Activated T-helper 1 cell treated with anti-CD3 and anti-CD28 coated beads, Interleukin-12 subunit alpha, Interleukin-12 subunit beta, Interleukin-2, Interleukin-4 antibody, amounts not matched to agents 30 ng/mL and 10 ng/mL and 1 ng/mL, durations not matched to agents 14 hours and 24 hours and 36 hours (primary cell): ENCODE measurements at regions not wholly inside any gene's neighbourhood (a gene's known extent, or its start where the extent isn't known, plus 50 kb on each side); places are given as distances from the start of the nearest gene placed in this dataset.

Experiments
- DNase-seq: peaks from one replicate; pipeline ENCODE4 v3.0.0; 2021; ENCODE audit warnings: low spot score
- H3K27ac Mint-ChIP-seq: one replicate; pipeline ENCODE4 v1.8.0; 2021; ENCODE audit warnings: mild to moderate bottlenecking, mixed read lengths
- H3K27me3 Mint-ChIP-seq: one replicate; pipeline ENCODE4 v1.8.0; 2022; ENCODE audit warnings: mild to moderate bottlenecking, moderate library complexity, mixed read lengths; ENCODE audit not compliant: insufficient read depth
- H3K36me3 Mint-ChIP-seq: one replicate; pipeline ENCODE4 v1.8.0; 2021; ENCODE audit warnings: low read depth, mixed read lengths
- H3K4me1 Mint-ChIP-seq: one replicate; pipeline ENCODE4 v1.8.0; 2021; ENCODE audit warnings: low read depth, mixed read lengths
- H3K4me3 Mint-ChIP-seq: one replicate; pipeline ENCODE4 v1.8.0; 2021; ENCODE audit warnings: mild to moderate bottlenecking, moderate library complexity, mixed read lengths
- H3K9me3 Mint-ChIP-seq: one replicate; pipeline ENCODE4 v1.8.0; 2021; ENCODE audit warnings: mixed read lengths
- intact Hi-C: fragments of 100-400 bp; cut with micrococcal nuclease; formaldehyde crosslinking; loops from one replicate; pipeline ENCODE4 v1.15.1; 2024

DNA sequence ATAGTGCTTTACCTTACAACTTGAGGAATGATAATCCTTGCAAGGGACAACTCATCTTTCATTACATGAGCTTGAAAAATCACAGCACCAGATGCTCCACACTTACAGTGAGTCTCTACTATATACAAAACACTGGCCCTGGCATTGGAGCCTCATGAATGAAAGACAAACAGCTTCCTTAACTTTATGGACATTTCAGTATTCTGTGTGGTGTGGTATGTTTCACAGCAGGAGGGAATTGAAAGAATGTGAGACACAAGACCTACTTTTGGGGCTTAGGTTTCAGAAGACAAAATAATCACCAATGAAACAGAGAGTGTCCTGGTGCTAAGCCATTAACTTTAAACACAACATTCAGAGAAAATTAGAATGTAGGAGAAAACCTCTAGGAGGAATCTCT, 1249.6 kb downstream of the XPNPEP1 start:
- Mint-ChIP-seq H3K27me3 (no peaks in the 10 kb centered on the region), H3K9me3 (peaks cover 5% of the 10 kb centered on the region), H3K4me3 (no peak overlapping the region), H3K27ac (no peak overlapping the region), H3K36me3 (no peaks in the 10 kb centered on the region), H3K4me1 (no peaks in the 10 kb centered on the region)
- no peak for DNase-seq
- intact Hi-C loops, result no loop called here

DNA sequence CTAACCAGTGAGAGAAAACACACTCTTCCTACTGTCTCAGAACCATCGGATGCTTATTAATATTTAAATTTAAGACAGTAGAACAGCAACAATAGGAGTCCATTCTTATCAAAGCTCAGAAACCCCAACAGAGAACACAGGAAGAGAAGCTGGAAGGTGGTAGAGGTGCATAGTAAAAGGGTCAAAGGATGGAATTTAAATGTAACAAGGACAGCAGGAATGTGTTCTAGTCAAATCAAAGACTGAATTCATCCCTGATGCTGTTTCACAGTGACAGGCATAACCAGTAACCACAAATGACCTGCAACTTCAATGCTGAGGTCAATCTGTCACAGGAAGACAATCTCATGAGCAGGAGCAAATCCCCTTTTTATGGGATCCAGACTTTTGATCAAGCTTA, 1259.7 kb downstream of the XPNPEP1 start:
- Mint-ChIP-seq H3K9me3 (peaks cover 4% of the 10 kb centered on the region), H3K27me3 (no peaks in the 10 kb centered on the region), H3K4me3 (no peak overlapping the region), H3K36me3 (no peaks in the 10 kb centered on the region), H3K27ac (no peak overlapping the region), H3K4me1 (no peaks in the 10 kb centered on the region)
- intact Hi-C loops, result no loop called here
- DNase-seq, result no peak

DNA sequence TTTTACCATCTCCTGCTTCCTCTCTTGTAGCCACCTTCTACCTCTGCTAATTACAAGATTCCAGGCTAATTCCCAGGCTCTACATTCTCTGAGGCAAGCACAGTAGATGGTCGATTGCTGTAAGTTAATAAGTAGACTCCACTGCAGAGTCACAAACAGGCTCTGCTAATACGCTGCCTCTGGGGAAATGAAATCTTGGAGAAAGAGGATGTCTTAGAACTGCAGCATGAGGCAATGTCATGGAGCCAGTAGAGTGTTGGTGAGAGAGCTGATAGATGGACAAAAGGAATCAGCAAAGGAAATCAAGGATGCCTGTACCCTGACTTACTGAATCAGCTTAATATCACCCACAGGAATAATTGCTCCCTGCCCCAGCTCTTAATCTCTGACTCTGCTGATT, 1260.3 kb downstream of the XPNPEP1 start:
- no peaks in the 10 kb centered on the region for H3K27me3 Mint-ChIP-seq
- no peak overlapping the region for H3K4me3 Mint-ChIP-seq
- no peak for DNase-seq
- H3K27ac Mint-ChIP-seq, result no peak overlapping the region
- peaks cover 4% of the 10 kb centered on the region for H3K9me3 Mint-ChIP-seq
- no peaks in the 10 kb centered on the region for H3K36me3 Mint-ChIP-seq
- intact Hi-C loops, result no loop called here
- no peaks in the 10 kb centered on the region for H3K4me1 Mint-ChIP-seq

DNA sequence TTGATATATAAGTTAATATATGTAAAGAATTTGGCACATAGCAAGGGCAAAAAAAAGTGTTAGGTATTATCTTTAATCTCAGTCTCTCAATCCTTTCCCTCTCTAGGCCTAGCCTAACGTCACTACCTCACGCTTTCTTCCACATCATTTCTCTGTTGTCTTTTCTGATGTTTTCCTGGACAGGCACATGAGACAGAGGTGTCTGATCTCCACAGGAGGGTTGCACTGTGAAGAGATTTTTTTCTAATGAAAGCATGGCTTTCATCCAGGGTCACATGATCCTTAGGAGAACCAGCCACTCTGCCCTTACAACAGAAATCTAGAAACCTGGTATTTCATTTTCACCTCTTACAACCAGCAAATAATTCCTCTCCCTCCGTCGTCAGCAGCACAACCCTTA, 1268.3 kb downstream of the XPNPEP1 start:
- Mint-ChIP-seq H3K27ac (no peak overlapping the region), H3K36me3 (no peaks in the 10 kb centered on the region), H3K4me3 (no peak overlapping the region), H3K9me3 (peaks cover 7% of the 10 kb centered on the region), H3K4me1 (no peaks in the 10 kb centered on the region), H3K27me3 (no peaks in the 10 kb centered on the region)
- no peak for DNase-seq
- intact Hi-C loops, result no loop called here

DNA sequence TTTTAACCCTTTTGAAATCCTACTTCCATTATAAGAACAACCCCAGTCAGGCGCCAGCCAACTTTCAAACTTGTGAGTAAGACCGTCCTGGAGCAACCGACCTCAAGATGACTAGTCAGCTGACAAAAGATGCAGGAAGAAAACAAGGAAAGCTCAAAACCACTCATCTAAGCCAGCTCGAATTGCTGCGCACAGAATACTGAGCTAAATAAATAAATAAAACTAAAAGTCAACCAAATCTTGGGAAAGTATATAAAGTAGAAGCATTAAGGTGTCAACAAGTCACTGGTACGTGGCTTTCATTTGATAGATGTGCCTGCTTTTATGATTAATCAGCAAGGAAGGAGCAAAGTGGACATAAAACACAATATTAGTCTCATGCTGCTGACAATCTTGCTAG, 1269.8 kb downstream of the XPNPEP1 start:
- Mint-ChIP-seq H3K4me1 (no peaks in the 10 kb centered on the region), H3K36me3 (no peaks in the 10 kb centered on the region), H3K27ac (no peak overlapping the region), H3K4me3 (no peak overlapping the region), H3K27me3 (no peaks in the 10 kb centered on the region), H3K9me3 (peaks cover 3% of the 10 kb centered on the region)
- DNase-seq, result no peak
- intact Hi-C loops, result no loop called here

DNA sequence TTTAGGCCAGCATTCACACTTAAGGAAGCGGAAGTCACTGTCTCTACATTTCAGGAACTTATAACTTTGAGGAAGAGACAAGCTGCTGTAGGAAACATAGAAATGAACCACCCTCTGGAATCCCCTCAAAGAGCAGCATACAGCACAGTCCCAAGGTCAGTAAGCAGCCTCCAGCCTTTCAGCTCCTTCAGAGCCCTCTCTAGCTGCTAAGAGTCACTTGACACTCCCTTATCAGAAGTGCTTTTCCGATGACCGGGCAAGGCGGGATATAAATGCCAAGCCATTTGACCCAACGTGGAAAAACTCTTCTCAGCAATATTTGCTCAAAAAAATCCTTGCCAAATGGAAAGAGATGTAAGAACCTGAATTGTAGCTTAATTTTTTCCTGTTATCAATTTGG, 1284.3 kb downstream of the XPNPEP1 start:
- intact Hi-C loops, result no loop called here
- Mint-ChIP-seq H3K27ac (no peak overlapping the region), H3K27me3 (no peaks in the 10 kb centered on the region), H3K4me1 (no peaks in the 10 kb centered on the region), H3K36me3 (no peaks in the 10 kb centered on the region), H3K4me3 (no peak overlapping the region), H3K9me3 (peaks cover 8% of the 10 kb centered on the region)
- no peak for DNase-seq

DNA sequence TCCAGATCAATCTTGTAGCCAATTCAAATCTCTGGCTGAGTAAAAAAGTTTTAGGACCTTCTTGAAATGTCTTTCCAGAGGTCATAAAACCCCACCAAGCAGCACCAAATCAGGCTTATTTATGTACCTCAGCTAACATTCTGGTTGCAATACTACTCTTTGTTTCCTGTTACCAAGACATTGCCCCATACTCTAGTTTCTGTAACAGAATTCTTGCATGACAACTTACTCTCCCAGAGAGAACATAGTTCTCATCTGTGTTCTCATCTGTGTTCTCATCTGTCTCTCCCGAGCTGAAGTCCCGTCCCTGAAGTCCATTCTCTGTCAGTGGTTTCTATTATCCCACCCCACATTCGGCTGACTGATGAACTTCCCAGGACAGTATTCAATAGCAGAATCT, 1285.1 kb downstream of the XPNPEP1 start:
- Mint-ChIP-seq H3K27me3 (no peaks in the 10 kb centered on the region), H3K4me3 (no peak overlapping the region), H3K27ac (no peak overlapping the region), H3K36me3 (no peaks in the 10 kb centered on the region), H3K9me3 (peaks cover 10% of the 10 kb centered on the region), H3K4me1 (no peaks in the 10 kb centered on the region)
- DNase-seq, result no peak
- intact Hi-C loops, result no loop called here

DNA sequence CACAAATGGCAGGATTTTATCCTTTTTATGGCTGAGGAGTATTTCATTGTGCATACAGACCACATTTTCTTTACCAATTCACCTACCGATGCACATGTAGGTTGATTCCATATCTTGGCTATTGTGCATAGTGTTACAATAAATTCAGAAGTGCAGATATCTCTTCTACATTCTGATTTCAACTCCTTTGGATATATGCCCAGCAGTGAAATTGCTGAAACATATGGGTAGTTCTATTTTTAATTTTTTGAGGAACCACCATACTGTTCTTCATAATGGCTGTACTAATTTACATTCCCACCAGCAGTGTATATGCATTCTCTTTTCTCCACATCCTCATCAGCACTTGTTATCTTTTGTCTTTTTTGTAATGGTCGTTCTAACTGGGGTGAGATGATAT, 1290.3 kb downstream of the XPNPEP1 start:
- intact Hi-C loops, result no loop called here
- Mint-ChIP-seq H3K27me3 (no peaks in the 10 kb centered on the region), H3K4me1 (no peaks in the 10 kb centered on the region), H3K36me3 (no peaks in the 10 kb centered on the region), H3K9me3 (peaks cover 3% of the 10 kb centered on the region), H3K27ac (no peak overlapping the region), H3K4me3 (no peak overlapping the region)
- no peak for DNase-seq

DNA sequence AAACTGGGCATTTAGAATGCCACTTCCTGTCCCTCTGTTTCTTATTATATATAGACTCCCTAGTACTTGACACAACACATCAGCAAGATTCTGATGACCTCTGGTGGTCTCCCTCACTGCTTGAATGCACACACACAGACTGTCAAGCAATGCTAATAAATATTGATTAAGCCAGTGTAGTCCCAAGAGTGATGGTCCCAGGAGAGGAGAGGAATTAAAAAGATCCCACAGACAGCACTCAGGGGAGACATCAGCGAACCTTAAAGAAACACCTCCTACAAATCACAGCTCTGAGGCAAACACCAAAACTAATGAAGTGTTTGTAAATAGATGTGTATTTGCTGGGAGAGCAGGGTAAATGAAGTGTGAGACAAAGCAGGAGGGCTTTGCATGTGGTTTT, 1291.2 kb downstream of the XPNPEP1 start:
- no peak for DNase-seq
- intact Hi-C loops, result no loop called here
- Mint-ChIP-seq H3K27me3 (no peaks in the 10 kb centered on the region), H3K9me3 (peaks cover 3% of the 10 kb centered on the region), H3K27ac (no peak overlapping the region), H3K4me1 (no peaks in the 10 kb centered on the region), H3K36me3 (no peaks in the 10 kb centered on the region), H3K4me3 (no peak overlapping the region)

DNA sequence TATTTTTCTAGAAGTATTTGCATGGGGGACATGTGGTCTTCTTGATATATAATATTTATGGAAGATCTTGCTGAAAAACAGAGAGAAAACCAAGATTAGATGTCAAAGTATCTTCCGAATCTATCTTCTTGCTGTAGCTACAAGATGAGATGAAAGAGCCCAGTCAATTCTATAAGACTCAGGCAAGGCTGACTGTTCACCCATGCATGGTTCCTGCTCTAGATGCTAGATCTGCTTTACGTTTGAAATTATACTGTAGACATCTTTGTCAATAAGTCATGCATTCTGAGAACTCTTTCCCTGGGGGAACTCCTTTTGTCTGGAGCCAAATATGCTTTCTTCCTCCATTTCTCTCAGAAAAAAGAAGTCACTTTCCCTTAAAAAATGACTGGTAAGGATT, 1292.0 kb downstream of the XPNPEP1 start:
- Mint-ChIP-seq H3K4me1 (no peaks in the 10 kb centered on the region), H3K9me3 (peaks cover 3% of the 10 kb centered on the region), H3K27ac (no peak overlapping the region), H3K27me3 (no peaks in the 10 kb centered on the region), H3K4me3 (no peak overlapping the region), H3K36me3 (no peaks in the 10 kb centered on the region)
- intact Hi-C loops, result no loop called here
- DNase-seq, result no peak

DNA sequence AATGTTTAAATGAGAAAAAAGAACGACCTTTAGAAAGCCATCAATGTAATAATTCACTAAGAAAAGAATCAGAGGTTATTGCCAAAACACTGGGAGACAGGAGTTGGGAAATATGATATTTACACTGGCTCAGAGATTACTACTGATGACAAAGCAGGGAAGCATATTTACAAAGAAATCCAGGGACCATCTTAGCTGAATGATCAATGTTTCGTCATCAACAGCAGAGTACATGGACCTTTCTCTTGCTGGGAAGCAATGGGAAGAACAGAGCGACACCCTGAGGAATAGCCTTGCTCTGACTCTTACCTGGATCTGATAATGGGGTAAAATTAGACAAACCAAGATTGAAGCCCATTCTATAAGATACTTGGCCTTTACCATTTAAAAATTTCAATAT, 1293.5 kb downstream of the XPNPEP1 start:
- no peak overlapping the region for H3K27ac Mint-ChIP-seq
- H3K4me1 Mint-ChIP-seq, result no peaks in the 10 kb centered on the region
- peaks cover 3% of the 10 kb centered on the region for H3K9me3 Mint-ChIP-seq
- H3K27me3 Mint-ChIP-seq, result no peaks in the 10 kb centered on the region
- intact Hi-C loops, result no loop called here
- H3K4me3 Mint-ChIP-seq, result no peak overlapping the region
- H3K36me3 Mint-ChIP-seq, result no peaks in the 10 kb centered on the region
- no peak for DNase-seq

DNA sequence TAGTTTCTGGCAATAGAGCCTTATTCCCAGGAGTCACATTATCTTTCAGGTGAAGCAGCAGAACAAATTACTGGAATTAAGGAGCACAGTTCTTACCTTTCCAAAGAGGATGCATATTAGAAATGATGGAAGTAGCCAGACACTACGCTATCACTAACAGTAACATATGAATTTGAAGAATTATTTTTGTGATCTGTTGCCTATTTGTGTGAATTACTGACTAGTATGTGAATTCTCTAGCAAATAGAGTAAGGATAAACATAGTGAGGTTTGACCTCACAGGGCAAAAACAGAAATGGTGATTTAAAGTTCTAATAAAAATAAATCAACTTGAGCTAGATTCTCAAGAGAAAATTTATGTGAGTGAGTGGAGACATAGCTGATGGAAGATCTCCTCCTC, 1299.3 kb downstream of the XPNPEP1 start:
- Mint-ChIP-seq H3K27ac (no peak overlapping the region), H3K27me3 (no peaks in the 10 kb centered on the region), H3K4me1 (no peaks in the 10 kb centered on the region), H3K4me3 (no peak overlapping the region), H3K36me3 (no peaks in the 10 kb centered on the region), H3K9me3 (no peaks in the 10 kb centered on the region)
- intact Hi-C loops, result no loop called here
- DNase-seq, result no peak

DNA sequence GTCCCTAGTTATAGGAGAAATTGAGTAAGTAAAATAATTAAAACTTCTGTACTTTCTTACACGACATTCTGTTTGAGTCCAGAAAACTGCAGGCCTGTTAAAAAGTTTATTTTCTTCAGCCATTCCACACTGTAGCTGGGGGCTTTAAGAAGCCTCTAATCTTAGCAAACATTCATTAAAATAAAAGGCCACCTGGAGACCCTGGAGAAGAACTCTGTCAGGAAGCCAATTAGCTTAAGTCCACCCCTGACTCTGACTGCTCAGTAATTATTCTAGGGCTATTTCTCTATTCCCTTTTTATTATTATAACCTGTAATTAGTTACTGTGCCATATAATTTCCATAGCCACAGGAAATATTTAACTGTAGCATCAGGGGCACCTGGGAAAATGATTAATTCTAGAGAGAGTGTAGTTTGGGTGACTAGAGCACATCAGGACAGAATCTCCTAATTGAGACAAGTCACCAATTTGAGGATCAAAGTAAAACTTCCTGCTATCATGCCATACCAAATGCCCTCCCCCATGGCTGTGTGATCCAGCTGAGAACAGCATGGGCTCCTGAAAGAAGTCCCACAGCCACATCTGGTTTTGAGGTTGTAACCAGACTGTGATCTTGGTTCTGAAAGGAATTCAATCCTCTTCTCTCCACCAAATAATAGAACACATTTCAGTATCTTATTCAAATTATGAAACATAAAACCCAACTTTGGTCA, 1302.3 kb downstream of the XPNPEP1 start:
- Mint-ChIP-seq H3K27me3 (no peaks in the 10 kb centered on the region), H3K4me1 (no peaks in the 10 kb centered on the region), H3K36me3 (no peaks in the 10 kb centered on the region), H3K4me3 (no peak overlapping the region), H3K27ac (no peak overlapping the region), H3K9me3 (no peaks in the 10 kb centered on the region)
- DNase-seq, result no peak
- intact Hi-C loops, result no loop called here
